HG02588 (cell line): ENCODE measurements at regions not wholly inside any gene's neighbourhood (a gene's known extent, or its start where the extent isn't known, plus 50 kb on each side); places are given as distances from the start of the nearest gene placed in this dataset.

Experiments used
- ATAC-seq: cut with Tn5 transposase; IDR thresholded peaks from one replicate; pipeline ENCODE4 v1.9.1; 2021; ENCODE audit warnings: mild to moderate bottlenecking, moderate library complexity; ENCODE audit not compliant: unreplicated experiment

DNA sequence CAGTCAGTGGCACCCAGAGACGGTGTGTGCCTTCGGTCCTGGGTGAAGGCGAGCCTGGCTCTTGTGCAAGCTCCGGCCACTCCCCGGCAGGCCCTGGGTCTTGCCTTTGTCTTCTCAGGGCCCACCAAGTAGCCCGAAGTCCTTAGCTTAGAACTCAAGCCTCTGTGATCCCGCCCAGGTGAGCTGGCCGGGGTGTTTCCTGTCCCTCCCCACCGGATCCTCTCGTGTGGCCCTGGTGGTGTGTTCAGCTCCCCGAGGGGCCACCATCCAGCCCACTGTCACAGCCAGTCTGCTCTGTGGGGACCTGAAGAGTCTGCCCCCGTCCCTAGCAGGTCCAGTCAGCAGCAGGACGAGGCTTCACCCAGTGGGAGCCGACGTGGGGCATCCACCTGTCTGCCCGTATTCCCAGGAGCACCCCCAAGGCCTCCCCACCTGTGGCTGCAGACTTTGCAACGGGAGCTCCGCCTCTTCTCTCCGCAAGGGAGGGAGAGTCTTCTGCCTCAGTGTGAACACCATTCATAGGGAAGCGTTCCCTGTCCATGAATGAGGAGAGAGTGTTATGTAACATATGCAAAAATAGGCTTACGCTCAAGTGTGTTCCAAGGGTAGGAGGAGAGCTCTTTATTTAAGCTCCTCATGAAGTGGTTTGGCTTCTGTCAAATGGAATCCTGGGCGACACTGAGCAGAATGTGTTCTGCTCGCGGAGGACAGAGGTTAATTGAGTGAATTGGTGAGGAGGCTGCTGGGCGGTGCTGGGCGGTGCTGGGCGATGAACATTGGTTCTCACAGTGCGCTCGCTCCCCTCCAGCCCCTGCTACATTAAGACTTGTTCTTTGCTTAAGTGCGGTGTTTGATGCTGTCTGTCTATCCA, 108.9 kb downstream of the CRYAA start:
- no peak for ATAC-seq

GRCh38 chr21:43276811-43277210, 108.0 kb downstream of the CRYAA start:
- no peak for ATAC-seq

GRCh38 chr21:43275421-43276211, 106.8 kb downstream of the CRYAA start:
- no peak for ATAC-seq

GRCh38 chr21:43274946-43275310, 106.1 kb downstream of the CRYAA start:
- no peak for ATAC-seq

DNA sequence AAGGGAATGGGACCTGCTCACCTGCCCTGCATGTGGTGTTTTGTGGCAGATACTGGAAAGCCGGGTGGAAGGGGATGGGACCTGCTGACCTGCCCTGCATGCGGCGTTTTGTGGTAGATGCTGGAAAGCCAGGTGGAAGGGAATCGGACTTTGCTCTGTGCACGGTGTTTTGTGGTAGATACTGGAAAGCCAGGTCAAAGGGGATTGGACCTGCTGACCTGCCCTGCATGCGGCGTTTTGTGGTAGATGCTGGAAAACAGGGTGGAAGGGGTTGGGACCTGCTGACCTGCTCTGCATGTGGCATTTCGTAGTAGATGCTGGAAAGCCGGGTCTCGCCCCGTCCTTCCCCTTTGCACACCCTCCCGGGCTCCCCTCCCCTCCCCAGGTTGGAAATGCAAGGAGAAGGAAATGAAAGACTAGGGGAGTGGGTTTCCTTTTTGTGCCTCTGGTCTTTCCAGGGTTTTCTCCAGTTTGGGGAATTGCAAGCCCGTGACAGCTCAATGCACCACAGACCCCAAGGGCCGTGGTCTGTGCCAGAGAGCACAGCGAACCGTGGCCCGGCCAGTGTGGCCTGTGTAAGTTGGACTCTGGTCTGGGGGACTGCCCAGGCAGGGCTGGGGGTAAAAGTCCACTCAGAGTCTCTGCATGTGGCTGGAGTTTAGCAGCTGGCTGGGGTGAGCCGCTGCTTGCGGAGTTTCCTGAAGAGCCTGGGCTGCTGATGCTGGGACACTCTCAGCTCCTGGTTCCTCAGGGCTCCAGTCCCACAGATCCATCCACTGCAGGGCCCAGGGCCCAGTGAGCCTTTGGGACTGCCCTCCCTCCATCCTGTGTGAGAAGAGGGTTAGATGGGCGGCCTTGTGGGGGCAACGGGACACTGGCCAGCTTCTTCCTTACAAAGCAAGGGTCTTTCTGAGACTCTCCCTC, 105.5 kb downstream of the CRYAA start:
- no peak for ATAC-seq

DNA sequence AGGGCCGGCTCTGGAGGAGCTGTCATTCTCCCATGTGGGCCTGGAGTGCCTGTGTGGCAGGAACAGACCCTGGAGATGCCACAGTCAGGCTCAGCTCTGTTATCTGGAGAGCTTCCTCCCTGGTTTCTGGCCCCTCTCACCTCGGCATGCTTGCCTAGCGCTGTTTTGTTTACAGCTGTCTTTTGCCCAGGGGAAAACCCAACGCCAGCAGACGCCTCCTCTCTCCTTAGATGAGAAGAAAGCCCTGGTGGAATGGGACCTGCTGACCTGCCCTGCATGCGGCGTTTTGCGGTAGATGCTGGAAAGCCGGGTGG, 104.9 kb downstream of the CRYAA start:
- ATAC-seq = no peak

GRCh38 chr21:43273016-43273707, 104.4 kb downstream of the CRYAA start:
- no peak for ATAC-seq

GRCh38 chr21:43272591-43272990, 103.8 kb downstream of the CRYAA start:
- no peak for ATAC-seq

- no peak for ATAC-seq
Observed at GRCh38 chr21:43271452-43272020, 102.7 kb downstream of the CRYAA start.

GRCh38 chr21:43270800-43271301, 102.0 kb downstream of the CRYAA start:
- ATAC-seq = no peak

DNA sequence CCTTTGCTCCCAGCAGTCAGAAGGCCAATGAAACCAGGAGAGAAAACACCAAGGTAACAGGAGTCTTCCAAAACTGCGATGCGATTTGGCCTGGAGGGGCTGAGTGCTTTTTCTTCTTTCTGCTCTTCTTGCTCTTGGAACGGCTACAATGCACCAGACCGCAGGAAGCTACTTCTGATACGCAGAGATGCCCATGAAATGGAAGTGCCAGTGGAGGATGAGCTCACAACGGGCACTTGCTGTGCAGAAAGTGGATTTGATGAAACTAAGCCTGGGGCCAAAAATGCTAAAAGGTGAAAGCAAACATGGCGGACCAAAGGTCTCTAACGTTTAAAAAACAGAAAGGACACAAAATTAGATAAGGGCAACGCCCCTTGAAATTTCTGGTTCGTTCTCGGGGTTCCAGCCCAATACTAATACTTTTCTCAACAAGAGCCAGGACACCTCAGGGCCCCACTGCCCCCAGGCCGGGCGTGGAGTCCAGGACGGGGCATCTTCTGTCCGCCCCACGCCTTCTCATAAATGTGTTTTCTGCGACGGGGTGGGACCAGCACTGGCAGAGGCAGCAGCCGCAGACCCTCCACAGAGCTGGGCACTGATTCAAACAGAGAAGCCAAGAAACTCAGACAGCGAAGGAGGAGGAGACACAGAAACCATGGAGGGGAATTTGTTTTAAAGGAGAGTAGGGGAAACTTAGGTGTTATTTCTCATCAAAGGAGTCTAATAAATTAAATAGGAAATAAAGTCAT, 101.3 kb downstream of the CRYAA start:
- no peak for ATAC-seq

DNA sequence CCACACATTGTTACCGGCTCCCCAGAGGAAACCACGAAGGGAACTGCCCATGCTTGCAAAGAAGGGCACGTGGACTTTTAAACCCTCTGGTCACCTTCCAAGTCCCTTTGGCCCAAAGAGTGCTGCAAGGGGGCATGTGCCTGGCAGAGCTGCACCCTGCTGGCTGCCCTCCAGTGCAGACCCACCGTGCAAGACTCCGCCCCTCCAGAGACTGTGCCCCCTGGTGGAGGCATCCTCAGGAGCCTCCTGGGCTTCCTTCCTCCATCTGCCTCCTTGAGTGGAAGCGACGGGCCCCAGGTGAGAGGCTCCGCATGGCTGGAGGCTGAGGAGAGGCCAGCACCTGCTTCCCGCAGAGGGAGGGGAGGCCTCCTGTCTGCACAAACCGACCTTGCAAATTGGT, 100.6 kb downstream of the CRYAA start:
- ATAC-seq = no peak

- no peak for ATAC-seq
Observed at GRCh38 chr21:43268804-43269186, 100.0 kb downstream of the CRYAA start.

- no peak for ATAC-seq
Observed at GRCh38 chr21:43268086-43268803, 99.4 kb downstream of the CRYAA start.

- ATAC-seq = no peak
Observed at GRCh38 chr21:43267391-43268085, 98.7 kb downstream of the CRYAA start.

DNA sequence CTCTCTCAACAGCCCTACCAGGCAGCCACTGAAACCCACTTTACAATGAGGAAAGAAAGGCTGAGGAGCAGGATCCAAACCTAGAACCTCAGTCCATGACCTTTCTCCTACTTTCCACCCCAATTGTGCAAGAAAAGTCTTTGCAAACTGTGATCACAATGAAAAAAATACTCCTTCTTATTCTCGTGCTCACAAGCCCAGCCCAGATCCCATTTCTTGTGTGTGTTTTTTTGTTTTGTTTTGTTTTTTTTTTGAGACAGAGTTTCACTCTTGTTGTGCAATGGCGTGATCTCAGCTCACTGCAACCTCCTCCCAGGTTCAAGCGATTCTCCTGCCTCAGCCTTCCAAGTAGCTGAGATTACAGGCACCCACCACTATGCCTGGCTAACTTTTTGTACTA, 97.7 kb downstream of the CRYAA start:
- no peak for ATAC-seq

DNA sequence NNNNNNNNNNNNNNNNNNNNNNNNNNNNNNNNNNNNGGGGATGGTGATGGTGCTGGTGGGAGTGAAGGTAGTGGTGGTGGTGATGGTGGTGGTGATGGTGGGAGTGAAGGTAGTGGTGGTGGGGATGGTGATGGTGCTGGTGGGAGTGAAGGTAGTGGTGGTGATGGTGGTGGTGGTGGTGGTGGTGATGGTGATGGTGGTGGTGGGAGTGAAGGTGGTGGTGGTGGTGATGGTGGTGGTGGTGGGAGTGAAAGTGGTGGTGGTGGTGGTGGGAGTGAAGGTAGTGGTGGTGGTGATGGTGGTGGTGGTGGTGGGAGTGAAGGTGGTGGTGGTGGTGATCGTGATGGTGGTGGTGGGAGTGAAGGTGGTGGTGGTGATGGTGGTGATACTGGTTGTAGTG, 93.6 kb downstream of the CRYAA start:
- no peak for ATAC-seq
